ENCODE measurements at regions not wholly inside any gene's neighbourhood (a gene's known extent, or its start where the extent isn't known, plus 50 kb on each side); places are given as distances from the start of the nearest gene placed in this dataset.

DNA sequence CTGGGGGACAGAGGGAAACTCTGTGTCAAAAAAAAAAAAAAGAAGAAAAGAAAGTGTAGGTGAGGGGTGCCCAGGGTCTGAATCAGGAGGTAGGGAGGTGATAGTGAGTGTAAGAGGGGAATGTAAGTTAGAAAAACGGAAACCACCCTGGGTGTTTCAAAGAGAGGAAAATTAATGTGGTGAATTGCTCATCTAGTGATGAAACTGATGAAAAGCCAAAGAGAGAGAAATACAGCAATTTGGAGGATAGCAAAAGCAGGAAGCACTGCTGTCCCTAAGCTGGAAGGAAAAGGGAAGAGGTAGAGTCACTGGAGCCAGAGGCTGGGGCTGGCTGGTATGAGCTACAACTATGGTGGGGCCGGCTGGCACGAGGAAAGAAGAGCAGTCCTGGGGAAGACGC lies 85.0 kb upstream of the CEP85L start:
- no peak for TF ChIP-seq POLR2A (IDR thresholded peaks at IDR 0.05; ENCODE audit: low read depth, low read length)
- TF ChIP-seq POLR2AphosphoS5 (IDR thresholded peaks at IDR 0.05; ENCODE audit: low read depth, low read length) = no peak
- TF ChIP-seq TAF1 (IDR thresholded peaks at IDR 0.05; ENCODE audit: borderline replicate concordance, low read depth, low read length) = no peak

All from GM12892 (cell line).